GM12878 (cell line): ENCODE measurements at regions not wholly inside any gene's neighbourhood (a gene's known extent, or its start where the extent isn't known, plus 50 kb on each side); places are given as distances from the start of the nearest gene placed in this dataset.

ENCODE experiments used
- ATAC-seq: fragments of 200-7000 bp; cut with Tn5 transposase; 3 replicates; pipeline ENCODE4 v1.9.1; 2020; ENCODE audit warnings: mild to moderate bottlenecking, moderate library complexity
- BruUV-seq: library from RNA; stranded (reverse); fragments of 400-500 nt; replicated peaks from 2 replicates; lab custom pipeline; 2021; lab: Mats Ljungman, UMichigan
- CTCF ChIA-PET: fragments of 300-600 bp; sonication (Branson Sonifier 250); formaldehyde crosslinking; extraction: SDS; loops from one replicate; lab custom pipeline; 2021; ENCODE audit warnings: inconsistent platforms; lab: Yijun Ruan, JAX
- POLR2A ChIA-PET: fragments of 350-600 bp; formaldehyde crosslinking; extraction: SDS; loops from one replicate; lab custom pipeline; 2021; ENCODE audit warnings: inconsistent platforms; lab: Charles Lee
- RAD21 ChIA-PET: fragments of 300-600 bp; sonication (Branson Sonifier 250); formaldehyde crosslinking; loops from one replicate; lab custom pipeline; 2023; ENCODE audit warnings: antibody characterized with exemption; ENCODE audit not compliant: unreplicated experiment; lab: Charles Lee
- SMC1A ChIA-PET: fragments of 300-600 bp; sonication (Branson Sonifier 250); formaldehyde crosslinking; loops from one replicate; lab custom pipeline; 2023; ENCODE audit not compliant: unreplicated experiment, uncharacterized antibody; lab: Charles Lee
- DNase-seq: peaks from one replicate; pipeline ENCODE4 v3.0.0-alpha.2; 2011; ENCODE audit warnings: low read depth, low spot score
- FAIRE-seq: peaks from 3 replicates; lab custom pipeline; 2011; peaks lifted over from hg19 to GRCh38; lab: Jason Lieb, UNC
- H2AFZ ChIP-seq: 2 replicates; pipeline ENCODE4 v1.6.0; 2011; ENCODE audit warnings: low read depth, low read length, control low read depth; ENCODE audit not compliant: control insufficient read depth
- H3K27ac ChIP-seq: 2 replicates; pipeline ENCODE4 v1.5.1; 2011; ENCODE audit warnings: control low read depth; ENCODE audit not compliant: control insufficient read depth, insufficient read depth
- H3K27me3 ChIP-seq, 2 experiments: replicated peaks in 1 of 2; 2 replicates each; pipeline versions ENCODE4 v1.6.0 to v1.6.1; 2011; ENCODE audit warnings: low read length in 1 of 2; ENCODE audit not compliant: control insufficient read depth in 2 of 2, insufficient read depth in 2 of 2
- H3K36me3 ChIP-seq, 2 experiments: 2 replicates each; pipeline ENCODE4 v1.5.1; 2011; ENCODE audit warnings: low read length in 1 of 2; ENCODE audit not compliant: control insufficient read depth in 2 of 2, insufficient read depth in 2 of 2
- H3K4me1 ChIP-seq: 2 replicates; pipeline ENCODE4 v1.6.1; 2011; ENCODE audit warnings: mild to moderate bottlenecking, low read length, moderate library complexity, mixed read lengths; ENCODE audit not compliant: control insufficient read depth, insufficient read depth
- H3K4me2 ChIP-seq: 2 replicates; pipeline ENCODE4 v1.6.0; 2011; ENCODE audit warnings: control low read depth; ENCODE audit not compliant: control insufficient read depth, insufficient read depth
- H3K4me3 ChIP-seq: fragments of 200-600 bp; sonication (generic); 2 replicates; pipeline ENCODE4 v1.5.1; 2016
- H3K79me2 ChIP-seq: 2 replicates; pipeline ENCODE4 v1.6.0; 2011; ENCODE audit warnings: low read length; ENCODE audit not compliant: control insufficient read depth, insufficient read depth
- H3K9ac ChIP-seq: 2 replicates; pipeline ENCODE4 v1.8.0; 2011; ENCODE audit warnings: low read length, control low read depth, mixed read lengths; ENCODE audit not compliant: control insufficient read depth, insufficient read depth
- H3K9me3 ChIP-seq: replicated peaks from 3 replicates; pipeline ENCODE4 v1.5.1; 2011; ENCODE audit warnings: mild to moderate bottlenecking, low read length; ENCODE audit not compliant: control insufficient read depth, insufficient read depth
- H4K20me1 ChIP-seq: 2 replicates; pipeline ENCODE4 v1.6.0; 2011; ENCODE audit not compliant: control insufficient read depth, insufficient read depth
- BMI1 ChIP-seq: fragments of 450-650 bp; IDR thresholded peaks from 2 replicates; pipeline ENCODE4 v1.6.1; 2016; ENCODE audit warnings: mild to moderate bottlenecking, moderate library complexity, borderline replicate concordance
- POLR2AphosphoS2 ChIP-seq: IDR thresholded peaks from 2 replicates; pipeline ENCODE4 v1.6.1; 2011; ENCODE audit warnings: low read depth, mild to moderate bottlenecking, low read length, improper control_type of control experiment, moderate library complexity
- RELA ChIP-seq: fragments of 450-650 bp; IDR thresholded peaks from 2 replicates; pipeline ENCODE4 v1.8.0; 2014; ENCODE audit warnings: borderline replicate concordance; ENCODE audit not compliant: partially characterized antibody
- SMAD1 ChIP-seq: fragments of 450-650 bp; IDR thresholded peaks from 2 replicates; pipeline ENCODE4 v1.6.1; 2018; ENCODE audit warnings: mild to moderate bottlenecking, low read depth; ENCODE audit not compliant: partially characterized antibody
- SMC3 ChIP-seq: IDR thresholded peaks from 2 replicates; pipeline ENCODE4 v1.6.1; 2011; ENCODE audit warnings: low read length, improper control_type of control experiment, borderline replicate concordance
- TARDBP ChIP-seq: IDR thresholded peaks from 2 replicates; pipeline ENCODE4 v1.6.1; 2016; ENCODE audit warnings: borderline replicate concordance
- ZNF384 ChIP-seq: IDR thresholded peaks from 2 replicates; pipeline ENCODE4 v1.6.1; 2012; ENCODE audit warnings: low read depth, mild to moderate bottlenecking, low read length, improper control_type of control experiment, borderline replicate concordance
- WGBS: methylation state at CpG from one replicate; pipeline ENCODE4 v1.1.6; 2016; ENCODE audit warnings: low lambda C conversion rate; ENCODE audit not compliant: insufficient replicate concordance, insufficient coverage; ENCODE audit errors: missing lambda C conversion rate; 5-methylcytosine and 5-hydroxymethylcytosine counted together
- in situ Hi-C: fragments of 300-500 bp; cut with MboI; formaldehyde crosslinking; loops from 9 replicates; pipeline ENCODE4 v1.14.3; 2018; ENCODE audit warnings: mixed read lengths
- intact Hi-C: fragments of 100-400 bp; cut with micrococcal nuclease; formaldehyde crosslinking; loops from one replicate; pipeline ENCODE4 v1.14.2; 2022; ENCODE audit not compliant: unreplicated experiment
- TF ChIP-seq, protein P1 (sequence below): fragments of 450-650 bp; conservative IDR thresholded peaks from 2 replicates; pipeline ENCODE4 v1.6.1; 2017; ENCODE audit warnings: mild to moderate bottlenecking, moderate library complexity

DNA sequence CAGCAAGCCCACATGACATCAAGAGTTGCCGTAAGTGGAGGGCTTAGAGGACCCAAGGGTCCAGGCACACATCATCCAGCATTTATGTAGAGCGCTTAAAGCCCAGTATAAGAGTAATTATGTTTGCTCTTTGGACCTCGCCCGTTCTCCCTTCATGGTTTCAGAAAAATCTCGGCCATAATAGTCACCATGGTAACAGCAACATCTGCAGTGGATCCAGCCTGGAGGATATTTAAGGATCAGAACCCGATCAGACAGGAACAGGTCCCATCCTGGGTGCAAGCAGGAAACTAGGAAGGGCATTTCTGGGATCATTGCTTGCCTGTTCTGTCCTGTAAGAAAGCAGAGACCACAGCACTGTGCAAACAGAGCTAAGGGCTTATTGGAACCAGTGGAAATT, 89.9 kb upstream of the KAZN start:
- Histone ChIP-seq H3K27ac (no peak overlapping the region), H3K4me2 (no peak overlapping the region), H3K27me3 (no peaks in the 10 kb centered on the region), H3K36me3 (no peaks in the 10 kb centered on the region), H3K4me1 (no peaks in the 10 kb centered on the region), H3K4me3 (no peak overlapping the region), H3K9ac (no peak overlapping the region), H3K79me2 (no peaks in the 10 kb centered on the region), H2AFZ (no peak overlapping the region), H4K20me1 (no peaks in the 10 kb centered on the region), H3K9me3 (no peaks in the 10 kb centered on the region)
- ATAC-seq (no peak), FAIRE-seq (no peak), DNase-seq (no peak)
- RAD21 ChIA-PET: no interaction called here
- WGBS: 44% methylated on average over 6 of the region's 6 CpGs
- in situ Hi-C loops: no loop called here
- BruUV-seq: no TSS peak
- intact Hi-C loops: no loop called here
- CTCF ChIA-PET: no interaction called here
- TF ChIP-seq TARDBP (no peak), SMC3 (no peak), ZNF384 (no peak), RELA (no peak), SMAD1 (no peak), BMI1 (no peak), POLR2AphosphoS2 (no peak)
- TF ChIP-seq, protein P1, sequence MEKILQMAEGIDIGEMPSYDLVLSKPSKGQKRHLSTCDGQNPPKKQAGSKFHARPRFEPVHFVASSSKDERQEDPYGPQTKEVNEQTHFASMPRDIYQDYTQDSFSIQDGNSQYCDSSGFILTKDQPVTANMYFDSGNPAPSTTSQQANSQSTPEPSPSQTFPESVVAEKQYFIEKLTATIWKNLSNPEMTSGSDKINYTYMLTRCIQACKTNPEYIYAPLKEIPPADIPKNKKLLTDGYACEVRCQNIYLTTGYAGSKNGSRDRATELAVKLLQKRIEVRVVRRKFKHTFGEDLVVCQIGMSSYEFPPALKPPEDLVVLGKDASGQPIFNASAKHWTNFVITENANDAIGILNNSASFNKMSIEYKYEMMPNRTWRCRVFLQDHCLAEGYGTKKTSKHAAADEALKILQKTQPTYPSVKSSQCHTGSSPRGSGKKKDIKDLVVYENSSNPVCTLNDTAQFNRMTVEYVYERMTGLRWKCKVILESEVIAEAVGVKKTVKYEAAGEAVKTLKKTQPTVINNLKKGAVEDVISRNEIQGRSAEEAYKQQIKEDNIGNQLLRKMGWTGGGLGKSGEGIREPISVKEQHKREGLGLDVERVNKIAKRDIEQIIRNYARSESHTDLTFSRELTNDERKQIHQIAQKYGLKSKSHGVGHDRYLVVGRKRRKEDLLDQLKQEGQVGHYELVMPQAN: no peak
- POLR2A ChIA-PET: no interaction called here
- SMC1A ChIA-PET: no interaction called here
